ENCODE measurements at regions not wholly inside any gene's neighbourhood (a gene's known extent, or its start where the extent isn't known, plus 50 kb on each side); places are given as distances from the start of the nearest gene placed in this dataset.

DNA sequence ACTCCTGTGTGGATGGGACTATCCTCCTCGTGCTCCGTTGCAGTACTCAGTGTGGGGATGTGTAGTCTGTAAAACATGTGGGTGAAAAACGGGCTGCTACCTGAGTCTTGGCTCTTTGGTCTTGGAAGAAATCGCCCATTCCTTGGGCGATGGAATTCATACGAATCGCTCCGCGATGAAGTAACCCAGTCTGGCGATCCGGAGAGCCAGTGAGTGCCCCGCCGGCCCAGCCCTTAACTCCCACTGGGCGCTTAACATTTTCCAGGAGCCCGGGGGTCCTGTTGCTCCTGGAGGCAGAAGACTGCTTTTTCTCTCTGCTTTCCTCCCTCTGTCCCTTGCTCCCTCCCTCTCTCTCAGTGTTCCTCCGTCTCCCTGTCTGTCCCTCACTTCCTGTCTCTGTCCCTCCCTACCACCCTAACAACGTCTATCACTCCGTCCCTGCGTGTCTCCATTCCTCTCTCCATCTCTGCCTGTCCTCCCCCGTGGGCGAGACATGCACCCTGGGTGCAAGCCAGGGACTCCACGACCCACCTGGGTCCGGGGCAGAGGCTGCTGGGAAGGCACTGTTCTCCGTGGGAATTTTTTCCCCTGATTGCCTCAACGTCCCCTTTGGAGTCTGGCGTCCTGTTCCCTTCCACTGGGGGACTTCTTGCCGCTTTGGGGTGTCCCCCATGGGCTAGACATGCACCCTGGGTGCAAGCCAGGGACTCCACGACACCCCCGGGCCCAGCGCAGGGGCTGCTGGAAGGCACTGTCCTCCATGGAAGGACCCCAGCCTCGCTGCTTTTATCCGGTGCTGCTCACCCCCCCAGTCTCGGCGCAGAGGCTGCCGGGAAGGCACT lies 188.6 kb downstream of the ALG10 start:
- Histone ChIP-seq H2AFZ (ENCODE audit: low read length) (no peak overlapping the region), H3K4me1 (ENCODE audit: insufficient read depth, low read length) (no peaks in the 10 kb centered on the region), H4K20me1 (ENCODE audit: insufficient read depth, low read length) (no peaks in the 10 kb centered on the region), H3K79me2 (ENCODE audit: insufficient read depth, low read length) (no peaks in the 10 kb centered on the region), H3K27me3 (ENCODE audit: control insufficient read depth in 1 of 2, insufficient read depth in 2 of 2, low read length in 2 of 2) (peaks cover 0 to 1% of the 10 kb centered on the region in 2 experiments; a peak in 1 of 5 replicates), H3K9ac (ENCODE audit: insufficient read depth, low read depth, low read length) (no peak overlapping the region), H3K27ac (ENCODE audit: extremely low read length, insufficient read depth, low read length) (no peak overlapping the region), H3K36me3 (replicated peaks in 1 of 2; ENCODE audit: control insufficient read depth in 1 of 2, insufficient read depth in 2 of 2, low read length in 2 of 2) (no peaks in the 10 kb centered on the region), H3K4me2 (ENCODE audit: low read depth, low read length) (no peak overlapping the region), H3K4me3 (replicated peaks in 1 of 3; ENCODE audit: insufficient read depth in 1 of 3, low read depth in 2 of 3, low read length in 3 of 3) (no peak overlapping the region), H3K9me3 (ENCODE audit: low read length) (no peaks in the 10 kb centered on the region)
- POLR2A ChIA-PET: no interaction called here
- ATAC-seq (no peak), DNase-seq (ENCODE audit: low spot score) (no peak), FAIRE-seq (no peak)
- CTCF ChIA-PET (ENCODE audit: low intra/inter-chr PET ratio, low total read pairs): no interaction called here
- no TSS peak for BruUV-seq (replicated peaks)
- intact Hi-C loops (cut with micrococcal nuclease; ENCODE audit: unreplicated experiment) (no loop called here), in situ Hi-C loops (cut with HindIII; ENCODE audit: extremely low pct_ligation_motif_present, low pct_unique_long_range_greater_than_20kb) (loop anchor here (10.0 to 25.0 kb wide), 2 partner anchors 166 to 1274 kb away; no protein-coding TSS in a partner anchor)
- TF ChIP-seq ZNF75D (CRISPR knock-in tag; IDR thresholded peaks at IDR 0.05; ENCODE audit: borderline replicate concordance) (no peak), ZBTB3 (CRISPR knock-in tag; IDR thresholded peaks at IDR 0.05; ENCODE audit: borderline replicate concordance, low read depth) (no peak), ZNF251 (CRISPR knock-in tag; IDR thresholded peaks at IDR 0.05) (no peak), ZNF33A (CRISPR knock-in tag; IDR thresholded peaks at IDR 0.05; ENCODE audit: borderline replicate concordance) (no peak), RFXANK (CRISPR knock-in tag; IDR thresholded peaks at IDR 0.05) (no peak), ZNF766 (CRISPR knock-in tag; IDR thresholded peaks at IDR 0.05; ENCODE audit: borderline replicate concordance) (no peak), ZNF17 (CRISPR knock-in tag; IDR thresholded peaks at IDR 0.05) (no peak), SAP130 (CRISPR knock-in tag; IDR thresholded peaks at IDR 0.05; ENCODE audit: low read depth) (no peak)
- TF ChIP-seq, protein P1, sequence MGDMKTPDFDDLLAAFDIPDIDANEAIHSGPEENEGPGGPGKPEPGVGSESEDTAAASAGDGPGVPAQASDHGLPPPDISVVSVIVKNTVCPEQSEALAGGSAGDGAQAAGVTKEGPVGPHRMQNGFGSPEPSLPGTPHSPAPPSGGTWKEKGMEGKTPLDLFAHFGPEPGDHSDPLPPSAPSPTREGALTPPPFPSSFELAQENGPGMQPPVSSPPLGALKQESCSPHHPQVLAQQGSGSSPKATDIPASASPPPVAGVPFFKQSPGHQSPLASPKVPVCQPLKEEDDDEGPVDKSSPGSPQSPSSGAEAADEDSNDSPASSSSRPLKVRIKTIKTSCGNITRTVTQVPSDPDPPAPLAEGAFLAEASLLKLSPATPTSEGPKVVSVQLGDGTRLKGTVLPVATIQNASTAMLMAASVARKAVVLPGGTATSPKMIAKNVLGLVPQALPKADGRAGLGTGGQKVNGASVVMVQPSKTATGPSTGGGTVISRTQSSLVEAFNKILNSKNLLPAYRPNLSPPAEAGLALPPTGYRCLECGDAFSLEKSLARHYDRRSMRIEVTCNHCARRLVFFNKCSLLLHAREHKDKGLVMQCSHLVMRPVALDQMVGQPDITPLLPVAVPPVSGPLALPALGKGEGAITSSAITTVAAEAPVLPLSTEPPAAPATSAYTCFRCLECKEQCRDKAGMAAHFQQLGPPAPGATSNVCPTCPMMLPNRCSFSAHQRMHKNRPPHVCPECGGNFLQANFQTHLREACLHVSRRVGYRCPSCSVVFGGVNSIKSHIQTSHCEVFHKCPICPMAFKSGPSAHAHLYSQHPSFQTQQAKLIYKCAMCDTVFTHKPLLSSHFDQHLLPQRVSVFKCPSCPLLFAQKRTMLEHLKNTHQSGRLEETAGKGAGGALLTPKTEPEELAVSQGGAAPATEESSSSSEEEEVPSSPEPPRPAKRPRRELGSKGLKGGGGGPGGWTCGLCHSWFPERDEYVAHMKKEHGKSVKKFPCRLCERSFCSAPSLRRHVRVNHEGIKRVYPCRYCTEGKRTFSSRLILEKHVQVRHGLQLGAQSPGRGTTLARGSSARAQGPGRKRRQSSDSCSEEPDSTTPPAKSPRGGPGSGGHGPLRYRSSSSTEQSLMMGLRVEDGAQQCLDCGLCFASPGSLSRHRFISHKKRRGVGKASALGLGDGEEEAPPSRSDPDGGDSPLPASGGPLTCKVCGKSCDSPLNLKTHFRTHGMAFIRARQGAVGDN (CRISPR knock-in tag; IDR thresholded peaks at IDR 0.05): no peak
- TF ChIP-seq, protein P2, sequence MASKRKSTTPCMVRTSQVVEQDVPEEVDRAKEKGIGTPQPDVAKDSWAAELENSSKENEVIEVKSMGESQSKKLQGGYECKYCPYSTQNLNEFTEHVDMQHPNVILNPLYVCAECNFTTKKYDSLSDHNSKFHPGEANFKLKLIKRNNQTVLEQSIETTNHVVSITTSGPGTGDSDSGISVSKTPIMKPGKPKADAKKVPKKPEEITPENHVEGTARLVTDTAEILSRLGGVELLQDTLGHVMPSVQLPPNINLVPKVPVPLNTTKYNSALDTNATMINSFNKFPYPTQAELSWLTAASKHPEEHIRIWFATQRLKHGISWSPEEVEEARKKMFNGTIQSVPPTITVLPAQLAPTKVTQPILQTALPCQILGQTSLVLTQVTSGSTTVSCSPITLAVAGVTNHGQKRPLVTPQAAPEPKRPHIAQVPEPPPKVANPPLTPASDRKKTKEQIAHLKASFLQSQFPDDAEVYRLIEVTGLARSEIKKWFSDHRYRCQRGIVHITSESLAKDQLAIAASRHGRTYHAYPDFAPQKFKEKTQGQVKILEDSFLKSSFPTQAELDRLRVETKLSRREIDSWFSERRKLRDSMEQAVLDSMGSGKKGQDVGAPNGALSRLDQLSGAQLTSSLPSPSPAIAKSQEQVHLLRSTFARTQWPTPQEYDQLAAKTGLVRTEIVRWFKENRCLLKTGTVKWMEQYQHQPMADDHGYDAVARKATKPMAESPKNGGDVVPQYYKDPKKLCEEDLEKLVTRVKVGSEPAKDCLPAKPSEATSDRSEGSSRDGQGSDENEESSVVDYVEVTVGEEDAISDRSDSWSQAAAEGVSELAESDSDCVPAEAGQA (IDR thresholded peaks at IDR 0.05; ENCODE audit: low read depth): no peak
- TF ChIP-seq, protein P2 (CRISPR knock-in tag; IDR thresholded peaks at IDR 0.05; ENCODE audit: borderline replicate concordance): no peak
- TF ChIP-seq, protein P3, sequence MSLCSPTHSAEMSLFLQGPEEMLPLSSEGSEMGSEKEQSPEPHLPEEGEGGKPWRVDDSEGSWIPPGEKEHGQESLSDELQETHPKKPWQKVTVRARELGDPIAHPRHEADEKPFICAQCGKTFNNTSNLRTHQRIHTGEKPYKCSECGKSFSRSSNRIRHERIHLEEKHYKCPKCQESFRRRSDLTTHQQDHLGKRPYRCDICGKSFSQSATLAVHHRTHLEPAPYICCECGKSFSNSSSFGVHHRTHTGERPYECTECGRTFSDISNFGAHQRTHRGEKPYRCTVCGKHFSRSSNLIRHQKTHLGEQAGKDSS (CRISPR knock-in tag; IDR thresholded peaks at IDR 0.05; ENCODE audit: borderline replicate concordance, low read depth): no peak
- 45% methylated on average over 28 of the region's 35 CpGs for WGBS (ENCODE audit: low lambda C conversion rate)

All from HepG2 (cell line).